H1 (cell line): ENCODE measurements at regions not wholly inside any gene's neighbourhood (a gene's known extent, or its start where the extent isn't known, plus 50 kb on each side); places are given as distances from the start of the nearest gene placed in this dataset.

Source experiments
- CTCF ChIA-PET: fragments of 300-600 bp; sonication (Branson Sonifier 250); formaldehyde crosslinking; loops from one replicate; lab custom pipeline; 2021; ENCODE audit not compliant: partially characterized antibody; lab: Charles Lee
- POLR2A ChIA-PET: fragments of 300-600 bp; sonication (Branson Sonifier 250); formaldehyde crosslinking; loops from one replicate; lab custom pipeline; 2021; ENCODE audit warnings: inconsistent platforms; ENCODE audit not compliant: partially characterized antibody; lab: Charles Lee
- DNase-seq, 2 experiments: peaks; one replicate each; pipeline versions ENCODE4 v3.0.0 to v3.0.0-alpha.2; 2010 to 2022; ENCODE audit warnings: low spot score in 2 of 2, low read depth in 1 of 2, mixed read lengths in 1 of 2
- FAIRE-seq: peaks from 2 replicates; lab custom pipeline; 2011; peaks lifted over from hg19 to GRCh38; lab: Jason Lieb, UNC
- H2AFZ ChIP-seq: 2 replicates; pipeline ENCODE4 v1.8.1; 2012; ENCODE audit warnings: low read length, inconsistent platforms
- H2AK5ac ChIP-seq: 2 replicates; pipeline ENCODE4 v1.6.1; 2013; ENCODE audit warnings: low read depth, low read length
- H2BK120ac ChIP-seq: replicated peaks from 2 replicates; pipeline ENCODE3; 2013; ENCODE audit warnings: low read depth, low read length, inconsistent platforms
- H2BK12ac ChIP-seq: 2 replicates; pipeline ENCODE4 v1.6.1; 2013; ENCODE audit warnings: low read depth, low read length
- H2BK15ac ChIP-seq: 2 replicates; pipeline ENCODE4 v1.6.1; 2013; ENCODE audit warnings: low read length
- H2BK20ac ChIP-seq: 2 replicates; pipeline ENCODE4 v1.6.1; 2013; ENCODE audit warnings: low read length
- H2BK5ac ChIP-seq: 2 replicates; pipeline ENCODE4 v1.6.1; 2013; ENCODE audit warnings: low read depth, low read length
- H3K14ac ChIP-seq: 2 replicates; pipeline ENCODE4 v1.6.1; 2013; ENCODE audit warnings: inconsistent platforms; ENCODE audit not compliant: insufficient read length
- H3K18ac ChIP-seq: 2 replicates; pipeline ENCODE4 v1.6.1; 2013; ENCODE audit warnings: low read length; ENCODE audit errors: extremely low read depth
- H3K23ac ChIP-seq: 2 replicates; pipeline ENCODE4 v1.6.1; 2013; ENCODE audit warnings: inconsistent platforms; ENCODE audit not compliant: insufficient read length
- H3K23me2 ChIP-seq: 2 replicates; pipeline ENCODE4 v1.6.1; 2013; ENCODE audit warnings: low read depth, low read length
- H3K27ac ChIP-seq: 2 replicates; pipeline ENCODE4 v1.6.1; 2011; ENCODE audit warnings: low read depth, low read length, inconsistent platforms
- H3K27me3 ChIP-seq, 4 experiments: replicated peaks in 1 of 4; 1 replicate in 1 of 4; 2 replicates in 3 of 4; pipeline versions ENCODE4 v1.6.1 to v1.8.1; 2011 to 2013; ENCODE audit warnings: low read length in 3 of 4, mild to moderate bottlenecking in 3 of 4, inconsistent platforms in 2 of 4, mixed read lengths in 2 of 4, moderate library complexity in 1 of 4; ENCODE audit not compliant: control insufficient read depth in 3 of 4, insufficient read depth in 3 of 4; ENCODE audit errors: extremely low read depth in 1 of 4
- H3K36me3 ChIP-seq, 4 experiments: 2 replicates each; pipeline versions ENCODE4 v1.6.1 to v1.8.1; 2011 to 2013; ENCODE audit warnings: mild to moderate bottlenecking in 4 of 4, low read length in 3 of 4, moderate library complexity in 2 of 4, control low read depth in 1 of 4, inconsistent platforms in 1 of 4; ENCODE audit not compliant: insufficient read depth in 4 of 4, control insufficient read depth in 2 of 4
- H3K4ac ChIP-seq: replicated peaks from 2 replicates; pipeline ENCODE3; 2013; ENCODE audit warnings: low read length, low read depth, mixed read lengths, inconsistent platforms; ENCODE audit not compliant: insufficient read length
- H3K4me1 ChIP-seq, 4 experiments: replicated peaks in 1 of 4; 1 replicate in 1 of 4; 2 replicates in 3 of 4; pipeline versions ENCODE4 v1.6.1 to v1.8.1; 2011 to 2013; ENCODE audit warnings: low read length in 3 of 4, inconsistent platforms in 2 of 4, mixed read lengths in 1 of 4; ENCODE audit not compliant: insufficient read depth in 4 of 4, control insufficient read depth in 3 of 4
- H3K4me2 ChIP-seq, 2 experiments: 2 replicates each; pipeline versions ENCODE4 v1.6.1 to v1.8.1; 2011 to 2013; ENCODE audit warnings: low read depth in 2 of 2, low read length in 2 of 2, control low read depth in 1 of 2, inconsistent platforms in 1 of 2, mild to moderate bottlenecking in 1 of 2; ENCODE audit not compliant: insufficient read depth in 1 of 2
- H3K4me3 ChIP-seq, 4 experiments: fragments of 200-600, 300-600 bp in 1 of 4; sonication (generic), shearing (Covaris generic), sonication (Bioruptor Twin) in 1 of 4; 2 replicates each; pipeline versions ENCODE4 v1.5.1 to v1.8.1; 2011 to 2016; ENCODE audit warnings: low read length in 4 of 4, low read depth in 3 of 4, control low read depth in 2 of 4, inconsistent platforms in 2 of 4, mild to moderate bottlenecking in 2 of 4, mixed read lengths in 1 of 4, moderate library complexity in 1 of 4; ENCODE audit not compliant: insufficient read depth in 2 of 4; ENCODE audit errors: extremely low read depth in 1 of 4
- H3K56ac ChIP-seq: replicated peaks from 2 replicates; pipeline ENCODE3; 2013; ENCODE audit warnings: low read depth, mild to moderate bottlenecking, mixed read lengths, low read length, inconsistent platforms; ENCODE audit not compliant: insufficient read length
- H3K79me1 ChIP-seq: 2 replicates; pipeline ENCODE4 v1.6.1; 2013; ENCODE audit warnings: low read depth, low read length, control low read depth
- H3K79me2 ChIP-seq, 2 experiments: 2 replicates each; pipeline versions ENCODE4 v1.6.1 to v1.8.1; 2012 to 2013; ENCODE audit warnings: low read length in 2 of 2, mild to moderate bottlenecking in 2 of 2, inconsistent platforms in 1 of 2; ENCODE audit not compliant: insufficient read depth in 2 of 2, control insufficient read depth in 1 of 2
- H3K9ac ChIP-seq, 4 experiments: replicated peaks in 1 of 4; 1 replicate in 1 of 4; 2 replicates in 3 of 4; pipeline versions ENCODE4 v1.6.1 to v1.8.1; 2011 to 2013; ENCODE audit warnings: low read depth in 3 of 4, low read length in 3 of 4, control low read depth in 2 of 4, mild to moderate bottlenecking in 2 of 4, moderate library complexity in 2 of 4, inconsistent platforms in 1 of 4; ENCODE audit errors: extremely low read depth in 1 of 4
- H3K9me3 ChIP-seq, 2 experiments: 2 replicates each; pipeline versions ENCODE4 v1.6.1 to v1.8.1; 2012 to 2013; ENCODE audit warnings: mild to moderate bottlenecking in 2 of 2, moderate library complexity in 2 of 2, control low read depth in 1 of 2, inconsistent platforms in 1 of 2, low read depth in 1 of 2, low read length in 1 of 2, mixed read lengths in 1 of 2; ENCODE audit not compliant: insufficient read depth in 2 of 2
- H4K20me1 ChIP-seq, 2 experiments: replicated peaks in 1 of 2; 2 replicates each; pipeline versions ENCODE3 to v1.8.1; 2011 to 2013; ENCODE audit warnings: inconsistent platforms in 2 of 2, low read length in 2 of 2, mild to moderate bottlenecking in 1 of 2; ENCODE audit not compliant: insufficient read depth in 2 of 2, control insufficient read depth in 1 of 2
- H4K5ac ChIP-seq: 2 replicates; pipeline ENCODE4 v1.6.1; 2013; ENCODE audit warnings: low read length, low read depth, mixed read lengths, inconsistent platforms; ENCODE audit not compliant: insufficient read length
- H4K8ac ChIP-seq: 2 replicates; pipeline ENCODE4 v1.8.0; 2013; ENCODE audit warnings: mild to moderate bottlenecking, moderate library complexity, low read length, inconsistent platforms; ENCODE audit not compliant: insufficient read depth; ENCODE audit errors: extremely low read depth
- H4K91ac ChIP-seq: replicated peaks from 2 replicates; pipeline ENCODE3; 2013; ENCODE audit warnings: low read length, mixed read lengths, inconsistent platforms; ENCODE audit not compliant: insufficient read length
- EGR1 ChIP-seq: IDR thresholded peaks from 2 replicates; pipeline ENCODE4 v1.6.1; 2011; ENCODE audit warnings: low read depth, low read length, borderline replicate concordance
- EZH2 ChIP-seq: fragments of 200-600 bp; sonication (generic); IDR thresholded peaks from 2 replicates; pipeline ENCODE4 v1.7.1; 2012; ENCODE audit warnings: low read depth, mild to moderate bottlenecking, moderate library complexity, low read length, inconsistent platforms; ENCODE audit not compliant: severe bottlenecking
- MAFK ChIP-seq: IDR thresholded peaks from 2 replicates; pipeline ENCODE4 v1.6.1; 2012; ENCODE audit warnings: low read depth, mild to moderate bottlenecking, improper control_type of control experiment, low read length
- NANOG ChIP-seq: IDR thresholded peaks from 2 replicates; pipeline ENCODE4 v1.6.1; 2011; ENCODE audit warnings: low read length, low read depth, mild to moderate bottlenecking, inconsistent platforms; ENCODE audit not compliant: insufficient read depth, poor library complexity, severe bottlenecking
- SAP30 ChIP-seq: fragments of 300-600 bp; sonication (generic); IDR thresholded peaks from 2 replicates; pipeline ENCODE4 v1.7.1; 2012; ENCODE audit warnings: low read length, moderate library complexity, mild to moderate bottlenecking, inconsistent platforms; ENCODE audit not compliant: insufficient read depth, insufficient replicate concordance
- TAF1 ChIP-seq: IDR thresholded peaks from 2 replicates; pipeline ENCODE4 v1.6.1; 2011; ENCODE audit warnings: mild to moderate bottlenecking, low read depth, low read length
- WGBS, 2 experiments: shearing (Covaris generic) in 1 of 2; methylation state at CpG; one replicate each; pipeline versions ENCODE4 v1.1.6 to v1.1.7; 2013 to 2015; ENCODE audit warnings: low lambda C conversion rate in 2 of 2, mixed read lengths in 2 of 2, inconsistent platforms in 1 of 2, low coverage in 1 of 2, missing lambda C conversion rate in 1 of 2; ENCODE audit not compliant: insufficient replicate concordance in 2 of 2, insufficient coverage in 1 of 2, insufficient read length in 1 of 2; ENCODE audit errors: extremely low coverage in 1 of 2, missing lambda C conversion rate in 1 of 2; 5-methylcytosine and 5-hydroxymethylcytosine counted together
- TF ChIP-seq, protein P1 (sequence below): IDR thresholded peaks from 2 replicates; pipeline ENCODE4 v1.6.1; 2012; ENCODE audit warnings: inconsistent platforms

DNA sequence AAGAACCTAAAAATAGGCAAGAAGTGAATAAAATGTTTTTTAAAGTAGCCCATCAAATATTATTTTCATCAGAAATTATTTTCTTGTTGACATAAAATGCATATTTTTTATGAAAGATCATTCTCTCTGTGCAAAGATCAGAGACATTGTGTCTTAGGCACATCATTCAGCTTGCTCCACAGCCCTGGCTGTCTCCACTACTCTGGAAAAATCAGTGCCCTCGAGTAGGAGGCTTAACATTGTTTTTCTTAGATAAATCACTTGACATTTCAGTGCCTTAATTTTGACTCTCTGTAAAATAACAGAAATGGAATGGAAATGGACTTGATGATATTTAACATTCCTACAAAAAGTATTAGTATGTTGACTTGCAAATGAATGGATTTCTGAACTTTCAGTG, 77.9 kb downstream of the FAT4 start:
- H2AFZ ChIP-seq: no peak overlapping the region

More for the DNA sequence above, 77.9 kb downstream of the FAT4 start:
- Histone ChIP-seq H3K23ac (no peak overlapping the region), H3K4me3 (no peak overlapping the region), H3K79me2 (no peaks in the 10 kb centered on the region), H3K18ac (no peak overlapping the region), H3K4me2 (no peak overlapping the region), H3K9ac (no peak overlapping the region), H4K20me1 (no peaks in the 10 kb centered on the region), H3K9me3 (no peaks in the 10 kb centered on the region), H2BK12ac (no peak overlapping the region), H4K5ac (no peak overlapping the region), H3K36me3 (no peaks in the 10 kb centered on the region), H3K27me3 (no peaks in the 10 kb centered on the region), H4K91ac (no peak overlapping the region), H4K8ac (no peak overlapping the region), H3K14ac (no peak overlapping the region), H3K4ac (no peak overlapping the region), H2BK5ac (no peak overlapping the region), H3K4me1 (no peaks in the 10 kb centered on the region), H3K79me1 (no peaks in the 10 kb centered on the region), H2BK15ac (no peak overlapping the region), H2BK20ac (no peak overlapping the region), H2AK5ac (no peak overlapping the region), H3K56ac (no peak overlapping the region), H2BK120ac (no peak overlapping the region), H3K27ac (no peak overlapping the region), H3K23me2 (no peaks in the 10 kb centered on the region)
- WGBS, 2 experiments: 80% methylated on average over 1 of the region's 1 CpG; no CpG with 5 or more reads in 1 of the 2 experiments
- no peak for FAIRE-seq
- POLR2A ChIA-PET: no interaction called here
- DNase-seq: no peak
- CTCF ChIA-PET: interaction anchor here (0.6 to 1.6 kb wide), 2 partner anchors 40 to 359 kb away, joined by 3 read pairs; no protein-coding TSS in a partner anchor
- TF ChIP-seq NANOG (no peak), SAP30 (no peak), TAF1 (no peak), EZH2 (no peak), EGR1 (no peak), MAFK (no peak)
- TF ChIP-seq, protein P1, sequence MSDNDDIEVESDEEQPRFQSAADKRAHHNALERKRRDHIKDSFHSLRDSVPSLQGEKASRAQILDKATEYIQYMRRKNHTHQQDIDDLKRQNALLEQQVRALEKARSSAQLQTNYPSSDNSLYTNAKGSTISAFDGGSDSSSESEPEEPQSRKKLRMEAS: no peak
